GM12875 (cell line): ENCODE measurements at regions not wholly inside any gene's neighbourhood (a gene's known extent, or its start where the extent isn't known, plus 50 kb on each side); places are given as distances from the start of the nearest gene placed in this dataset.

ENCODE experiments used
- H3K4me3 ChIP-seq: one replicate; pipeline ENCODE4 v1.5.1; 2011; ENCODE audit warnings: low read depth, low read length, control low read depth
- CTCF ChIP-seq: IDR thresholded peaks from 2 replicates; pipeline ENCODE4 v1.5.1; 2011; ENCODE audit warnings: low read depth, mild to moderate bottlenecking, control low read depth, inconsistent platforms, low read length, moderate library complexity, borderline replicate concordance; ENCODE audit not compliant: insufficient read depth

- no peak overlapping the region for H3K4me3 ChIP-seq
- TF ChIP-seq CTCF = no peak
These were observed 761.0 kb downstream of the EFNA5 start for GRCh38 chr5:106909716-106910115.

DNA sequence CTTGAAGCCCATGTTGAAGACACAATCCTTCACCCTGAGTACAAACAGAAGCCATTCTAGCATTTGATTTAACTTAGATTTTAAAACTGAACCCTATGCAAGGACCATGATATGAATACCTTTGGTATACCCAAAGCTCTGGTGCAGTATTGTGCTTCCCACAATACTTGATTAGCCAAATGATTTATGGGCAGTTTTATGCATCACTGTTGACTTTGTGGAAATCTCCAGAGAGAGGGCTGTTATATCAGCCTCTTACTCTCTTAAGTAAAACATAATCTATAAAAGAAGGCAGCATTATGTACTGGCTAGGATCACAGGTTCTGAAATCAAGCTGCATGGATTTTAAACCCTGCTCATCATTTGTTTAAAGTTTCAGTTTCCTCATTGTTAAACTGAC, 762.8 kb downstream of the EFNA5 start:
- TF ChIP-seq CTCF = no peak
- no peak overlapping the region for H3K4me3 ChIP-seq

- no peak for TF ChIP-seq CTCF
- no peak overlapping the region for H3K4me3 ChIP-seq
These were observed 764.5 kb downstream of the EFNA5 start for GRCh38 chr5:106906199-106906598.

GRCh38 chr5:106894964-106895363, 775.8 kb downstream of the EFNA5 start:
- no peak for TF ChIP-seq CTCF

GRCh38 chr5:106882035-106882434, 788.7 kb downstream of the EFNA5 start:
- TF ChIP-seq CTCF = no peak
- no peak overlapping the region for H3K4me3 ChIP-seq

More at GRCh38 chr5:106894964-106895363, 775.8 kb downstream of the EFNA5 start:
- H3K4me3 ChIP-seq = no peak overlapping the region

DNA sequence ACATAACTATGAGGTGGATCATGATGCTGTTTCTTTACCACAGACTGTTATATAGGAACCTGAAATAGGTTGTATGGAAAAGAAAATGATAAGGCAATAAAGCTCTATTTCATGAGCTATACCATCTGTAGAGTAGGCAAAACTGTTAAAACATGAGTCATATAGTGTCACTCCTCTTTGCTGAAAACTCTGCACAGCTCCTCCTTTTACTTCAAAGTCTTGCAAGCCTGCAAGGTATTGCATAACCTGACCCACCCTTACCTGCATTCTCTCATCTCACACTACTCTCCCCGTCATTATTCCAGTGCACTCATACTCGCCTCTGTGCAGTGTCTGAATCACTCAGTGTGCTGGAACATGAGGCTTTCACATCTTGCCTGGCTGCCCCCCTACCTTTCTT, 790.1 kb downstream of the EFNA5 start:
- no peak overlapping the region for H3K4me3 ChIP-seq
- TF ChIP-seq CTCF = no peak

DNA sequence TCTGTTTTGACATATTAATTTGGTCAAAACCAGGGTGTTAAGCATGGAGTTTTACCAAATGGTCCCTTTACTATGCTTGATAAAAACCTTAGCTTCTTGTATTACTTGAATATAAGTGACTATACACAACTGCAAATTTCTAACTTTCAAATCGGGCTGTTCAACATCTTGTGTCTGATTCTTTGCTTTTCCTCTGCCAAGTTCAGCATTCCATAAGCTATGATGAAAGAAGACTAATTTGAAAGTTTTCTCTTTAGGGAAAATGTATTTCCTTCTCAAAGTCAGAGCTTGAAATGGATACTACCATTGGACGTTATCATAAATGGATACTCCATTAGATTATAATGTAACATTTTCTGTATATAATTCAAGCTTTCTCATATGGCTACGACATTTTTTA, 792.9 kb downstream of the EFNA5 start:
- TF ChIP-seq CTCF = no peak
- H3K4me3 ChIP-seq = no peak overlapping the region
